ENCODE measurements at regions not wholly inside any gene's neighbourhood (a gene's known extent, or its start where the extent isn't known, plus 50 kb on each side); places are given as distances from the start of the nearest gene placed in this dataset.

DNA sequence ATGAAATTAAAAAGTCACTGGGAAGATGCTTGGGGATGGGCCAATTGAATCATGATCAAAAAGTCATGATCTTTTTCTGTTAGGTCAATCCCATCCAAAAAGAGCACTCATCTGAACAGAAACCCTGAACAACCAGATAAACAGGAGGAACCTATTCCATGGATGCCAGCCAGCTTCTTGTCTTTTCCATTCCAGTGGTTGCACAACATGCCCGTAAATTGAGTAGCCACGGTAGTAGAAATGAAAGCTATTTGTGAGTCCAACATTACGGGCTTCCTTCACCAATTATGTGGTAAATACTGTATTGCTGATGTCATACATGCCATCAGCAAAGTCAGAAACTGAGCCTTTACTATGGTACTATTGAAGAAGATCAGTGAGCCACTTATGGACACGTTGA lies 982.4 kb upstream of the HS3ST1 start:
- no peak for DNase-seq
- H3K4me3 ChIP-seq: no peak overlapping the region
- no peaks in the 10 kb centered on the region for H3K36me3 ChIP-seq
- no peak for ATAC-seq
- TF ChIP-seq, protein P1, sequence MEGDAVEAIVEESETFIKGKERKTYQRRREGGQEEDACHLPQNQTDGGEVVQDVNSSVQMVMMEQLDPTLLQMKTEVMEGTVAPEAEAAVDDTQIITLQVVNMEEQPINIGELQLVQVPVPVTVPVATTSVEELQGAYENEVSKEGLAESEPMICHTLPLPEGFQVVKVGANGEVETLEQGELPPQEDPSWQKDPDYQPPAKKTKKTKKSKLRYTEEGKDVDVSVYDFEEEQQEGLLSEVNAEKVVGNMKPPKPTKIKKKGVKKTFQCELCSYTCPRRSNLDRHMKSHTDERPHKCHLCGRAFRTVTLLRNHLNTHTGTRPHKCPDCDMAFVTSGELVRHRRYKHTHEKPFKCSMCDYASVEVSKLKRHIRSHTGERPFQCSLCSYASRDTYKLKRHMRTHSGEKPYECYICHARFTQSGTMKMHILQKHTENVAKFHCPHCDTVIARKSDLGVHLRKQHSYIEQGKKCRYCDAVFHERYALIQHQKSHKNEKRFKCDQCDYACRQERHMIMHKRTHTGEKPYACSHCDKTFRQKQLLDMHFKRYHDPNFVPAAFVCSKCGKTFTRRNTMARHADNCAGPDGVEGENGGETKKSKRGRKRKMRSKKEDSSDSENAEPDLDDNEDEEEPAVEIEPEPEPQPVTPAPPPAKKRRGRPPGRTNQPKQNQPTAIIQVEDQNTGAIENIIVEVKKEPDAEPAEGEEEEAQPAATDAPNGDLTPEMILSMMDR (IDR thresholded peaks at IDR 0.05): no peak
- intact Hi-C loops (cut with DNase I): no loop called here
- H3K27me3 ChIP-seq: no peaks in the 10 kb centered on the region
- no peaks in the 10 kb centered on the region for H3K9me3 ChIP-seq
- H3K4me1 ChIP-seq: no peaks in the 10 kb centered on the region
- no peak overlapping the region for H3K27ac ChIP-seq

DNA sequence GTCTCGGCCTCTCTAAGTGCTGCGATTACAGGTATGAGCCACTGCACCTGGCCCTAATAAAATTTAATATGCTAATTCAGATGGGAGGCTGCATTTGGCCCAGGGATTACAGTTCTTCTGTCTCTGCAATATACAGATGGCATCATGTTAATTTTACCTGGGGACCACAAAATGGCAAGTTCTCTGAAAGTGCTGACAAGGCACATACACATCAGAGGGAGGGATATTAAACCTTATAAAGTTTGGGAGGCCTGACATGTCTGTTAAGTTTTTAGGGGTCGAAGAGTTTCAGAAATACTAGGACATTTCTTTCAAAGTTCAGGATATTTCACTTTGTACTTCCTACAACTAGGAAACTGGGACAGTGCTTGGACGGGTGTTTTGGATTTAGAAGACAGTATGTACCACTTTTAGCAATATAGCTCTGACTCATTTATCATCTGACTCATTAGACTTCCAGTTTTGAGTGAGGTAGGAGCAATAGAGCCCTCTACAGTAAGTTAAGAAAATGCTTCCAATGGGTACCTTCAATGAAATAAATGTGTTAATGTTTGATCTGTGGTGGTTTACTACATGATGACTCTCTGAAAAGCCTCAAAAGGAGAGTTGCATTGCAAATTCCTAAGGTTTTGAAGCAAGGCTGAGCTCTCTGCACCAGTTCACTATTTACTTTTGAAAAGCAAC lies 981.0 kb upstream of the HS3ST1 start:
- intact Hi-C loops (cut with DNase I): no loop called here
- H3K27me3 ChIP-seq: no peaks in the 10 kb centered on the region
- DNase-seq: no peak
- ATAC-seq: no peak
- no peaks in the 10 kb centered on the region for H3K4me1 ChIP-seq
- H3K36me3 ChIP-seq: no peaks in the 10 kb centered on the region
- TF ChIP-seq, protein P1 (IDR thresholded peaks at IDR 0.05): no peak
- H3K9me3 ChIP-seq: no peaks in the 10 kb centered on the region
- no peak overlapping the region for H3K4me3 ChIP-seq
- H3K27ac ChIP-seq: no peak overlapping the region

DNA sequence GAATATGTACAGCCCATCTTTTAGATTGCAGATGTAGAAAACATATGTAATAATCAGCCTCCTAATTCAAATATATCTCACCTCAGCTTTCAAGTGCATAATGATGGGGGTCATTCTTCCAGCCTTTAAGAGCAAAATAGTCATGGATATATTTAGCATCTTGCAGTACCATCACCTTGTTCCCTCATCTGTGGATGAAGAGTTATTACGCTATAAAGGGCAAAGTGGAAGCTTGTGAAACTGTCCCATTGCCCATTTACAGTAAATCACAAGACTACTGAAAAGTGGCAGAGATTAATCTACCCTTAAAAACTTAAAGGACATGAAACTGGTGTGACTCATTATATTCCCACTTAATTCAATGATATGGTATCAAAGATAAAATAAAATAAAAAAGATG lies 979.7 kb upstream of the HS3ST1 start:
- no peaks in the 10 kb centered on the region for H3K9me3 ChIP-seq
- DNase-seq (no peak), ATAC-seq (no peak)
- no peaks in the 10 kb centered on the region for H3K27me3 ChIP-seq
- no peaks in the 10 kb centered on the region for H3K4me1 ChIP-seq
- no peak overlapping the region for H3K27ac ChIP-seq
- H3K36me3 ChIP-seq: no peaks in the 10 kb centered on the region
- TF ChIP-seq, protein P1 (IDR thresholded peaks at IDR 0.05): no peak
- H3K4me3 ChIP-seq: no peak overlapping the region
- intact Hi-C loops (cut with DNase I): no loop called here

DNA sequence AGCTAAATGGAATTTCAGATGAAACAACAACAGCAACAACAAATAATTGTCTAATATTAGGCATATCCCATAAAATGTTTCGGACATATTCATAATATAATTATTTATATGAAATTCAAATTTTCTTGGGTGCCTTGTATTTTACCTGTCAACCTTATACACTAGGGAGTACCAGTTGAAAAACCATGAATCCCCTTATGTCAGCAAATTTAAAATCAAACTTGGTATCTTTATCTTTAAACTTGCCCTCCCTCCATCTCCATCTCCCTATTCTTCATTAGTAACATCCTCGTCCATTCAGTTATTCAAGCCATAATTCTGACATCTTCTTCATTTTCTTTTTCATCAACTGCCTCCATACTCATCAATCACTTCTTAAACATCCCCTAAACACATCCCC lies 974.5 kb upstream of the HS3ST1 start:
- TF ChIP-seq, protein P1 (IDR thresholded peaks at IDR 0.05): no peak
- Histone ChIP-seq H3K4me3 (no peak overlapping the region), H3K36me3 (no peaks in the 10 kb centered on the region), H3K9me3 (no peaks in the 10 kb centered on the region), H3K4me1 (no peaks in the 10 kb centered on the region), H3K27me3 (no peaks in the 10 kb centered on the region), H3K27ac (no peak overlapping the region)
- no peak for ATAC-seq
- intact Hi-C loops (cut with DNase I): no loop called here
- DNase-seq: no peak

DNA sequence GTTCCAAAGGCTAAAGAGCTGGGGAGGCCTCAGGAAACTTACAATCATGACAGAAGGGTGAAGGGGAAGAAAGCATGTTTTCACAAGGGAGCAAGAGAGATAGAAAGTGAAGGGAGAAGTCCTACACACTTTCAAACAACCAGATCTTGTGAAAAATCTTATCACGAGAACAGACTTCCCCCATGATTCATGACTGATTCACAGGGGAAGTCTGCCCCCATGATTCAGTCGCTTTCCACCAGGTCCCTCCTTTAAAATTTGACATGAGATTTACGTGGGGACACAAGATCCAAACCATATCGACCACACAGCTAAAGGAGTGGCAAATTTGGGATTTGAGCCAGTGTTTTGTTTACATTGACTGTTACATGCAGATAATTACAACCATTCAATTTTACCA lies 971.1 kb upstream of the HS3ST1 start:
- no peaks in the 10 kb centered on the region for H3K4me1 ChIP-seq
- TF ChIP-seq, protein P1 (IDR thresholded peaks at IDR 0.05): no peak
- H3K27me3 ChIP-seq: no peaks in the 10 kb centered on the region
- DNase-seq (no peak), ATAC-seq (no peak)
- no peaks in the 10 kb centered on the region for H3K36me3 ChIP-seq
- H3K4me3 ChIP-seq: no peak overlapping the region
- no peaks in the 10 kb centered on the region for H3K9me3 ChIP-seq
- H3K27ac ChIP-seq: no peak overlapping the region
- intact Hi-C loops (cut with DNase I): no loop called here

All from upper lobe of right lung (tissue), 1 donor.